ENCODE measurements at regions not wholly inside any gene's neighbourhood (a gene's known extent, or its start where the extent isn't known, plus 50 kb on each side); places are given as distances from the start of the nearest gene placed in this dataset.

DNA sequence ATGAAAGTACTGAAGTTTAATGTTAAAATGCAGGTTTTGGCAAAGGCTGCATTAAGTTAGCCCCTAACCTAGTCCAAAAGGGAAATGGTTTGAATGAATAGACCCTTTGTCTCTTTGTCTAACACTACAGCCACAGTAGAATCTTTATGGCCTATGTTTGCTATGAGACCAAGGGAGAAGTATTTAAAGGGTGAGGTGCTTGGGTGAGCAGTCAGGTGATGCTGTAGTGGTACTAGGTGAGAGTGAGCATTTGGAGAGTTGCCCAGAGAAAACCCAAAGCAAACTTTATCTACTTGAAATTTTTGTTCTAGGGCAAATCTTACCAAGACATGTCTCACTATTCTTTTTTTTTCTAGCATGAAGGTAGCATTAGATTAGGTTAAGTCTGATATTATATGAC is 1961.4 kb upstream of the WWC1 start:
- no peak for DNase-seq (ENCODE audit: low read depth)

DNA sequence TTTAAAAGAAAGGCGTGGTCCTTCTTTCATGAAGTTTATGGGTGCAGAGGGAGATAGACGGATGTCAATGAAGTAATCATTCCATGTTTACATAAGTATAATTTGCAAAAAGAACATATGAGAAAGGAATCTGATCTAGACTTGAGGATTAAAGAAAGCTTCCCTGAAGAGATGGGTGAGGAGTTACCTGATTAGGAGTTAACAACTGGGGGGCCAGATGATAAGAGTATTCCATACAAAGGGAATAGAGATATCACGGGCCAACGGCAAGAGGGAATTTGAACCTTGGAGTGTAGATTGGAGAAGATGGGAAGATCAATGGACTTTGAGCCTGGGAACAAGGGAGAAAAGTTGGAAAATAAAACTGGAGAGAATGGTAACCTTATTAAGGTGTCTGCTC is 1959.9 kb upstream of the WWC1 start:
- DNase-seq (ENCODE audit: low read depth): no peak

DNA sequence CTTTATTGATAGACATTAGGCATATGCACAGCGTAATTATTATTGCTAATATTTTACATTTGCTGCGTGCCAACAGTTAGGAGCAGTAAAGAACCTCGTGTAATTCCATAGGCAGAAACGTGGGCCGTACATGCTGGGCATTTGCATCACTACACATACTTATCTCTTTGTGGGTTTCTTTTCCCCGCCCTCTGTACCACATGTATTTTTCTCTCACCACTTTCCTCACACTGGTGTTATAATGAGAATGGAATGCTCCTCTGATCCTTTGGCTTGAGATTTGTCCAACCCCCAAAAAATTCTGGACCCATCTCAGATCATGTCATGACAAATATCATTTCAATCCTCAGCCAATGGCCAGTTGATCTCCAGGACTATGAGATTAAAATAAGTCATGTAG is 1952.6 kb upstream of the WWC1 start:
- no peak for DNase-seq (ENCODE audit: low read depth)

DNA sequence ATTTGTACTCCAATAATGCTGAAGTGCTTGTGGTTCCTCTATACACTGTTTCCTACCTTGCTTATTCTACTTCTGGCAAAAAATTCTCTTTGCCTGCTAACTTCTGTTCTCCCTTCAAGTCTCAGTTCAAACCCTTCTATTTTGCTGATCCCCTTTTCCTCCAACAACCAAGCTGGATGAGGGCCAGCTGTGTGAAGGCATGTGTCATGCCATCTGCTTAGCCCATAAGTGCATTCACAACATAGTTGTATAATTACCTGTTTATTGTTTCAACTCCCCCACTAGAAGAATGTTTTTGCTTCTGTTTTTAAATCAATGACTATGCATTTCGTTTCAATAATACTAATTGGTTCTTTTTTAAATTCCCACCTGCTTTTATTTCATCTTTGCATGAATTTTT is 1951.4 kb upstream of the WWC1 start:
- DNase-seq (ENCODE audit: low read depth): no peak

- DNase-seq (ENCODE audit: low read depth): no peak
Observed at GRCh38 chr5:166341740-166342337, 1949.6 kb upstream of the WWC1 start.

DNA sequence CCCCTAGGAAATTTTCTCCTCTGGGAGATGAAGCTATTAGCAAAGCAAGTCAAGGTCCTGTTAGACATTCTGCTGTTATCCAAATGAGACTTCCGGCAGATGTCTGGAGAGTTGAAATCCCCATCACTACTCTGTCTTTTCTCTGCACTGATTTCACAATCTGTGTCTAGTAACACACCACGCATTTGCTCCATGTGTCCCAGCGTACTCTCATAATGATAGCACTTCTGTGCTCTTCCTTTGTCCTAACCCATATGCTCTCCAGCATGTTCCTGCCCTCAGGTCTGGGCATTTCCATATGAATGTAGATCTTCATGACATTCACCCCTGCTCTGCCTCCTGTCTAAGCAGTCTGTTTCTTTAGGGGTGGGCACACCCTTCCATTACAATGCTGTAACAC is 1949.0 kb upstream of the WWC1 start:
- DNase-seq (ENCODE audit: low read depth): no peak

DNA sequence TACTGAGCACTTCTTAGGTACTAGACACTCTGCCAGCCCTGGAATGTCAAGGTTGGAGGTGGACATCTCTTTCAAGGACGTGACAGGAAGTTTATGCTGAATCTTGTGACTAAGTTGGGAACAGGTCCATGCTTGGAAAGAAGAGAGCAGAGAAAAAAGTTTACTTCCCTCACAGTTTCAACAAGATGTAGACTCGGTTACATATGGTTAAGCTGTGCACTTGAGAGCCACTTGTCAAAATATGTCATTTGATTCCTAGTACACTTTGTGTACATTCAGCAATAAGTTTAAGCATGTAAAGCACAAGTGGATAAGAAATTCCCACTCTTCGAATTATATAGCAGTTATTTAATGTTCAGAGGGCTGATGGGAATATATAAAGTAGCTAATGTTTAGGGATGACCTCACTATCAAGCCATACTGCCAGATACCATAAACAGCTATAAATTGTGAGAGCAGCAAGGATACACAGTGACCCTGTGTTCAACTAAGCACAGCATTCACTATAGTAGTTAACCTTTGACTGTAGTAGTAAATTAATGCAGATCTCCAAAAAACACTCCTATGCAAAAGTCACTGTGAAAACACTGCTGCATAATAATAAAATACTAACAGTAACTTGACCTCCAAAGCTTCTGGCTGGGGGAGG is 1944.6 kb upstream of the WWC1 start:
- DNase-seq (ENCODE audit: low read depth): no peak

- DNase-seq (ENCODE audit: low read depth): no peak
Observed at GRCh38 chr5:166349046-166349445, 1942.4 kb upstream of the WWC1 start.

DNA sequence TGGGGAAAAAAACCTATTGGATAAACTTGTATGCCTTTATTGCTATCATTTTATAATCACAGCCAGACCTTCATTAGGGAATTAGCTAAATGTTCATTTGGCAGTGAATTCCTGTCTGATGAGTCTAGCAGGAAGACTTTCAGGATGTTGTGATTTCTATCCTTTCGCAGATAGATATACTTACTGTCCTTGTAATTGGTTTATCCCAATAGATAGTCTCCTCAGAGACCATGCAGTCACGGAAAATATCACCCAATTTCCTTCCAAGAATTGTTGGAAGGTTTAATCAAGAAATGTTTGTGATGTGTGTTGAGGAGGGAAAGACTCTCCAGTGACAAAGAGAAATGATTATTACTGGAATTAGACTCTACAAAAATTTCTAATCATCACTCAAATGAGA is 1937.9 kb upstream of the WWC1 start:
- no peak for DNase-seq (ENCODE audit: low read depth)

DNA sequence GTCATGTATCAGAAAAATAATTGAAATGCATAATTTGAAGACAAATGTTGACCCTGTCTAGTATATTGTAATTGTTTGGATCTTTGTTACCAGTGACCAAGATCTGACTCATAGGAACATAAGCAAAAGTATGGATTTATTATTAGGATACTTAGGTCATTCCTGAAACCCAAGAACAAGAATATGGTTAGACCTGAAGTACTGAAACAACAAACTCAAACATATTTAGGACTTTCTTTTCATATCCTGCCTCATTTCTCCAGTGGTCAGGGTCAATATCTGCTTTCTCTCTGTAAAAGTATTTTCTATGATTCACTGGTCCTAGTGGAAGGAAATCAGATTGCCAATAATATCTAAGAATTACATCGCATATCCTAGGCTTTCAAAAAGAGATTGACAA is 1937.1 kb upstream of the WWC1 start:
- DNase-seq (ENCODE audit: low read depth): no peak

DNA sequence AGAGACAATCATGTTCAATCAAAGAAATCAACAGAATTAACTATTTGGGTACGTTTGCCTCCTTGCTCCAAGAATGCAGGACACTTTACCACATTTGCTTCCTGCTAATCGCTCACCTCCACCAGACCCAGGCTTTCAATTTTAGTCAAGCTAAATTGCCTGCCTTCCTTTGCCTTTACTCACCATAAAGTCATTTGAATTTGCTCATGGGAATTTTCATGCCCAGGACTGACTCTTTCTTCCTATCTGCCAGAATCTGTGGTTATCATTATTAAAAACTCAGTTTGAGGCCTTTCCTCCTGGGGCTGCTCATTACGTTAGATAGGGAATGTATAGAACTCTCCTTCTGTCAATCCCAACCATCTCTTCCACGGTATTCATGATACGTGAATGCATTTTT is 1935.3 kb upstream of the WWC1 start:
- no peak for DNase-seq (ENCODE audit: low read depth)

- no peak for DNase-seq (ENCODE audit: low read depth)
Observed at GRCh38 chr5:166358127-166358830, 1933.2 kb upstream of the WWC1 start.

- no peak for DNase-seq (ENCODE audit: low read depth)
Observed at GRCh38 chr5:166363087-166363760, 1928.2 kb upstream of the WWC1 start.

DNA sequence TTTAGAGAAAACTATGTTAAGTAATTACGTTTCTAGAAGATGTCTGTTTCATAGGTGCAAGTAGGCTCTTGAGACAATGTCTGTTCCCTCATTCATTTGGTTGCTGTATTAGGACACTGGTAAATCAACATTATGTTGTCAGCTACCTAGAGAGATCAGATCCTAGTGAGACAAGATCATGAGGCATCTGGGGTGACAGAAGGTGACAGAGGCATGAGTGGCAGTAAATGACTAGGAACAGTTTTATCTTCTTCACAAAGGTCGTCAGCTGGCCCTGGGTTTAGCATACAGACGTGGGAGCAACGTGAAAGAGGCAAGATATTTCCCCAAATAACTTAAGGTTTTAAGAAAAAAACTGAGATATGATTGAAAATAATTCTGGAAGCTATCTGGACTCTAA is 1926.3 kb upstream of the WWC1 start:
- no peak for DNase-seq (ENCODE audit: low read depth)

DNA sequence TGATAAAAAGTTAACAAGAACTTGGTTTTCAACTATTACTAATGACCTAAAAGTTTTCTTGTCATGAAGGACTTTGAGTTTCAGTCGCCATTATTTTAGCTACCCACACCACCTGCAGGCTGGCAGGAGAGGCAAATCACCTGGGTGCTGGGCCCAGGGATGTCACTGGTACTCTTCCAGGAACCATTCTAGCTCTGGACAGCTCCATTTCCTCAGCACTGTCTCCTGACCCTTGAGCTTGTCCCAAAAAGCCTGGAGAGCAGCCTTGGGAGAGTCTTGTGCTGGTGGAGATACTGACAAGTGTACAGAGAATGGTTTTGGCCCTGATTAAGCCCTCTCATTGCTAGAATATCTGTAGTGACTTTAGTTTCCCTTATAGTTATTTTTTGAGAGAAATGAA is 1924.1 kb upstream of the WWC1 start:
- DNase-seq (ENCODE audit: low read depth): no peak

- DNase-seq (ENCODE audit: low read depth): no peak
Observed at GRCh38 chr5:166369346-166369745, 1922.1 kb upstream of the WWC1 start.

DNA sequence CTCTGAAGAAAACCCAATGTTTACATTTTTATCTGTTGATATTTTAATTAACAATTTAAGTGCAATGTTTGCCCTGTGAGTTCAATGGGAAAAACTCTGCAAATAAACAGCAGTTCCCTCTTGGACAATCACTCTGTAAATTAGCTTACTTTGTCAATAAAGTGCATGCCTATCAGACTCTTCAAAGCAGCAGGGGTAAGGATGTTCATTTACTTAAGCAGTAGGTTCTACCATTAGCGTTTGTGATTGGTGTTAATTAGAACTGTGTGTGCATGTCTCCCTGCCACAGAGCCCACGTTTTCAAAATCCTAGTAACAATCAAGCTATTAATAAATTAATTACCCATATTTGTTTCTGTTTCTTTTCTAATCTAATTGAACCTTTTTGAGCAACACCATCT is 1921.6 kb upstream of the WWC1 start:
- DNase-seq (ENCODE audit: low read depth): no peak

- DNase-seq (ENCODE audit: low read depth): no peak
Observed at GRCh38 chr5:166370928-166371690, 1920.3 kb upstream of the WWC1 start.

GRCh38 chr5:166373817-166374216 is 1917.6 kb upstream of the WWC1 start:
- DNase-seq (ENCODE audit: low read depth): no peak

- no peak for DNase-seq (ENCODE audit: low read depth)
Observed at GRCh38 chr5:166377756-166378155, 1913.7 kb upstream of the WWC1 start.

GRCh38 chr5:166379517-166379916 is 1911.9 kb upstream of the WWC1 start:
- DNase-seq (ENCODE audit: low read depth): no peak

GRCh38 chr5:166382031-166382430 is 1909.4 kb upstream of the WWC1 start:
- DNase-seq (ENCODE audit: low read depth): no peak

Measured in GM04504 (cell line).